Right lobe of liver (tissue), 6 donors: ENCODE measurements at regions not wholly inside any gene's neighbourhood (a gene's known extent, or its start where the extent isn't known, plus 50 kb on each side); places are given as distances from the start of the nearest gene placed in this dataset.

ENCODE experiments used
- ATAC-seq, 4 donors: fragments of 200-7000 bp; cut with Tn5 transposase; one replicate each; pipeline ENCODE4 v1.9.1; 2020; ENCODE audit warnings: mild to moderate bottlenecking in 4 of 4, moderate library complexity in 4 of 4
- DNase-seq, 3 donors: peaks; one replicate each; pipeline ENCODE4 v3.0.0-alpha.2; 2020
- H3K27ac ChIP-seq, 3 donors: fragments of 200-600 bp; one replicate each; pipeline ENCODE4 v1.8.0; 2022
- H3K27me3 ChIP-seq, 2 donors: fragments of 200-600 bp; one replicate each; pipeline ENCODE4 v1.8.0; 2022
- H3K36me3 ChIP-seq, 4 donors: fragments of 200-600 bp; sonication (generic) in 1 of 4; one replicate each; pipeline versions ENCODE4 v1.5.1 to v1.8.0; 2017 to 2022; ENCODE audit warnings: control low read depth in 1 of 4
- H3K4me1 ChIP-seq, 4 donors: fragments of 200-600 bp; sonication (generic) in 1 of 4; one replicate each; pipeline versions ENCODE4 v1.5.1 to v1.8.0; 2017 to 2022; ENCODE audit warnings: control low read depth in 1 of 4
- H3K4me3 ChIP-seq, 3 donors: fragments of 200-600 bp; one replicate each; pipeline ENCODE4 v1.8.0; 2022
- H3K9me3 ChIP-seq, 4 donors: fragments of 200-600 bp; sonication (generic) in 1 of 4; one replicate each; pipeline versions ENCODE4 v1.5.1 to v1.8.0; 2017 to 2022; ENCODE audit warnings: control low read depth in 1 of 4
- CTCF ChIP-seq, 4 donors: fragments of 200-600 bp in 3 of 4; fragments of 450-650 bp in 1 of 4; IDR thresholded peaks; one replicate each; pipeline versions ENCODE4 v1.5.1 to v1.8.0; 2016 to 2022; ENCODE audit warnings: antibody characterized with exemption in 4 of 4, mild to moderate bottlenecking in 2 of 4
- POLR2A ChIP-seq: fragments of 450-650 bp; IDR thresholded peaks from one replicate; pipeline ENCODE4 v1.6.1; 2017; ENCODE audit warnings: antibody characterized with exemption, mild to moderate bottlenecking
- WGBS: methylation state at CpG from one replicate; pipeline ENCODE4 v1.1.6; 2018; ENCODE audit warnings: low coverage, low lambda C conversion rate; ENCODE audit not compliant: insufficient coverage; ENCODE audit errors: missing lambda C conversion rate; 5-methylcytosine and 5-hydroxymethylcytosine counted together
- intact Hi-C, 2 donors: fragments of 100-400 bp; cut with DNase I; formaldehyde crosslinking; loops; one replicate each; pipeline versions ENCODE4 v1.11.2 to v1.14.1; 2022
- donor health status: DM: no; HTN: yes; CAD: no.
- donor health status: DM: no; HTN: no; CAD: no.
- donor health status: DM: no; HTN: no; CAD: no.
- donor health status: DM: no; HTN: yes; CAD: no.
- donor health status: DM: no; HTN: yes; CAD: no.

GRCh38 chr15:95910643-95911212, 419.8 kb upstream of the NR2F2 start:
- no peaks in the 10 kb centered on the region for H3K4me1 ChIP-seq
- ATAC-seq (no peak), DNase-seq (no peak)
- intact Hi-C loops: no loop called here
- 76% methylated on average over 7 of the region's 11 CpGs for WGBS
- no peak for TF ChIP-seq CTCF (IDR thresholded peaks at IDR 0.05)
- no peak for TF ChIP-seq POLR2A
- no peak overlapping the region for H3K27ac ChIP-seq
- no peaks in the 10 kb centered on the region for H3K36me3 ChIP-seq
- no peaks in the 10 kb centered on the region for H3K27me3 ChIP-seq
- no peaks in the 10 kb centered on the region for H3K9me3 ChIP-seq
- no peak overlapping the region for H3K4me3 ChIP-seq

GRCh38 chr15:95911570-95912279, 418.8 kb upstream of the NR2F2 start:
- H3K27ac ChIP-seq: no peak overlapping the region
- H3K9me3 ChIP-seq: no peaks in the 10 kb centered on the region
- ATAC-seq (no peak), DNase-seq (no peak)
- H3K36me3 ChIP-seq: no peaks in the 10 kb centered on the region
- H3K4me3 ChIP-seq: no peak overlapping the region
- no peaks in the 10 kb centered on the region for H3K4me1 ChIP-seq
- no peaks in the 10 kb centered on the region for H3K27me3 ChIP-seq
- intact Hi-C loops: no loop called here
- TF ChIP-seq CTCF (IDR thresholded peaks at IDR 0.05) (no peak), POLR2A (no peak)
- 57% methylated on average over 9 of the region's 11 CpGs for WGBS

- no peak overlapping the region for H3K27ac ChIP-seq
- intact Hi-C loops: no loop called here
These were observed 418.2 kb upstream of the NR2F2 start for GRCh38 chr15:95912280-95912625.

GRCh38 chr15:95912728-95913127, 417.8 kb upstream of the NR2F2 start:
- WGBS: 57% methylated on average over 2 of the region's 2 CpGs
- DNase-seq: no peak
- Histone ChIP-seq H3K9me3 (no peaks in the 10 kb centered on the region), H3K27me3 (no peaks in the 10 kb centered on the region), H3K27ac (no peak overlapping the region), H3K4me1 (no peaks in the 10 kb centered on the region), H3K4me3 (no peak overlapping the region), H3K36me3 (no peaks in the 10 kb centered on the region)
- no peak for TF ChIP-seq POLR2A
- no peak for TF ChIP-seq CTCF (IDR thresholded peaks at IDR 0.05)
- ATAC-seq: no peak
- intact Hi-C loops: no loop called here

More at GRCh38 chr15:95912280-95912625, 418.2 kb upstream of the NR2F2 start:
- 27% methylated on average over 5 of the region's 7 CpGs for WGBS
- ATAC-seq (no peak), DNase-seq (no peak)
- Histone ChIP-seq H3K9me3 (no peaks in the 10 kb centered on the region), H3K4me1 (no peaks in the 10 kb centered on the region), H3K4me3 (no peak overlapping the region), H3K27me3 (no peaks in the 10 kb centered on the region), H3K36me3 (no peaks in the 10 kb centered on the region)
- TF ChIP-seq CTCF (IDR thresholded peaks at IDR 0.05) (no peak), POLR2A (no peak)
